SK-N-SH treated with all-trans-retinoic acid at 6 μM for 48 hours (cell line): ENCODE measurements at regions not wholly inside any gene's neighbourhood (a gene's known extent, or its start where the extent isn't known, plus 50 kb on each side); places are given as distances from the start of the nearest gene placed in this dataset.

ENCODE experiments used
- CREB5 ChIP-seq: fragments of 250-450 bp; sonication (Bioruptor Pico); IDR thresholded peaks from 2 replicates; pipeline ENCODE4 v1.5.1; 2020; ENCODE audit warnings: low read depth, mild to moderate bottlenecking, moderate library complexity
- ESRRG ChIP-seq: fragments of 250-450 bp; sonication (Bioruptor Pico); IDR thresholded peaks from 2 replicates; pipeline ENCODE4 v1.6.1; 2021; ENCODE audit warnings: mild to moderate bottlenecking
- ISL1 ChIP-seq: fragments of 250-450 bp; sonication (Bioruptor Pico); IDR thresholded peaks from 2 replicates; pipeline ENCODE4 v2.1.2; 2022; ENCODE audit warnings: mild to moderate bottlenecking, moderate library complexity
- PPARA ChIP-seq: fragments of 250-450 bp; sonication (Bioruptor Pico); IDR thresholded peaks from 2 replicates; pipeline ENCODE4 v1.5.0; 2020; ENCODE audit warnings: mild to moderate bottlenecking, borderline replicate concordance
- RARB ChIP-seq: fragments of 250-450 bp; sonication (Bioruptor Pico); IDR thresholded peaks from 2 replicates; pipeline ENCODE4 v1.8.0; 2021; ENCODE audit warnings: mild to moderate bottlenecking, moderate library complexity
- ZNF8 ChIP-seq: fragments of 450-650 bp; formaldehyde crosslinking; IDR thresholded peaks from 2 replicates; pipeline ENCODE4 v1.5.0; 2020; ENCODE audit warnings: mild to moderate bottlenecking, moderate library complexity

GRCh38 chr4:100954046-100954445 is 393.3 kb downstream of the PPP3CA start:
- TF ChIP-seq ESRRG (no peak), RARB (CRISPR knock-in tag) (no peak), CREB5 (CRISPR knock-in tag) (no peak), ZNF8 (CRISPR knock-in tag) (no peak), ISL1 (no peak), PPARA (no peak)
